Ishikawa (cell line): ENCODE measurements at regions not wholly inside any gene's neighbourhood (a gene's known extent, or its start where the extent isn't known, plus 50 kb on each side); places are given as distances from the start of the nearest gene placed in this dataset.

Experiments used
- CEBPB ChIP-seq: IDR thresholded peaks from 2 replicates; pipeline ENCODE4 v1.6.1; 2012
- MAX ChIP-seq: IDR thresholded peaks from 2 replicates; pipeline ENCODE4 v1.6.1; 2012
- RAD21 ChIP-seq: IDR thresholded peaks from 2 replicates; pipeline ENCODE4 v1.6.1; 2012; ENCODE audit warnings: low read depth
- REST ChIP-seq: IDR thresholded peaks from 2 replicates; pipeline ENCODE4 v1.6.1; 2012; ENCODE audit warnings: low read depth, mild to moderate bottlenecking
- TAF1 ChIP-seq: IDR thresholded peaks from 2 replicates; pipeline ENCODE4 v1.6.1; 2012; ENCODE audit warnings: low read depth, mild to moderate bottlenecking

- TF ChIP-seq MAX (no peak), CEBPB (no peak), TAF1 (no peak), REST (no peak), RAD21 (no peak)
Observed at GRCh38 chr13:28574617-28575142, 79.8 kb upstream of the FLT1 start.
